Mucosa of descending colon (tissue), 3 donors: ENCODE measurements at regions not wholly inside any gene's neighbourhood (a gene's known extent, or its start where the extent isn't known, plus 50 kb on each side); places are given as distances from the start of the nearest gene placed in this dataset.

Source experiments
- ATAC-seq: fragments of 200-7000 bp; cut with Tn5 transposase; one replicate; pipeline ENCODE4 v1.9.1; 2020; ENCODE audit warnings: mild to moderate bottlenecking, moderate library complexity
- DNase-seq, 3 donors: peaks; one replicate each; pipeline ENCODE4 v3.0.0-alpha.2; 2020
- H3K36me3 ChIP-seq: fragments of 200-600 bp; one replicate; pipeline ENCODE4 v1.8.0; 2021; ENCODE audit warnings: low read depth, mild to moderate bottlenecking
- H3K4me1 ChIP-seq: fragments of 200-600 bp; one replicate; pipeline ENCODE4 v1.8.0; 2021; ENCODE audit warnings: low read depth, mild to moderate bottlenecking
- H3K4me3 ChIP-seq: fragments of 200-600 bp; one replicate; pipeline ENCODE4 v1.8.0; 2021; ENCODE audit warnings: mild to moderate bottlenecking
- H3K9me3 ChIP-seq: fragments of 200-600 bp; one replicate; pipeline ENCODE4 v1.8.0; 2021; ENCODE audit warnings: mild to moderate bottlenecking
- intact Hi-C, 2 donors: fragments of 100-400 bp; cut with DNase I in 1 of 2; cut with micrococcal nuclease in 1 of 2; formaldehyde crosslinking; loops; one replicate each; pipeline versions ENCODE4 v1.11.0 to v1.11.1; 2022; cut with DNase I, micrococcal nuclease
- TF ChIP-seq, protein P1 (sequence below): fragments of 200-600 bp; IDR thresholded peaks from one replicate; pipeline ENCODE4 v1.8.0; 2022; ENCODE audit warnings: antibody characterized with exemption, mild to moderate bottlenecking
- donor health status: DM: no; HTN: no; CAD: no; lungs with moderate emphysema.
- donor health status: DM: no; HTN: no; CAD: no.
- donor health status: DM: no; HTN: yes; CAD: no.

DNA sequence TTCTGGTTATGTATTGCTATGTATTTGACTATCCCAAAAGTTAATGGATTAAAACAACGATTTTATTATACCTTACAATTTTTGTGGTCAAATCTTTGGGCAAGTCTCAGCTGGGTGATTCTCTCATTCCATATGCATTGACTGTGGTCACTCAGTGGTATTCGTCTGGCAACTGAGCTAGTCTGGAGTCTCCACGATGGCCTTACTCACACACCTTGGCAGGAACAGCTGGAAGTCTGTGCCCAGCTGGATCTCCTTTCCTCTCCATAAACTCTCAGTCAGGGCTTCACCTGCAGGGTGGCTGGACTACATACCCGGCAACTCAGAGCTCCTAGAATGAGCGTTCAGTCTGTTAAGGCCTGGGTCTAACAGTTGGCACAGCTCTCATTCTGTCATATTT is 141.1 kb upstream of the WDFY3 start:
- TF ChIP-seq, protein P1, sequence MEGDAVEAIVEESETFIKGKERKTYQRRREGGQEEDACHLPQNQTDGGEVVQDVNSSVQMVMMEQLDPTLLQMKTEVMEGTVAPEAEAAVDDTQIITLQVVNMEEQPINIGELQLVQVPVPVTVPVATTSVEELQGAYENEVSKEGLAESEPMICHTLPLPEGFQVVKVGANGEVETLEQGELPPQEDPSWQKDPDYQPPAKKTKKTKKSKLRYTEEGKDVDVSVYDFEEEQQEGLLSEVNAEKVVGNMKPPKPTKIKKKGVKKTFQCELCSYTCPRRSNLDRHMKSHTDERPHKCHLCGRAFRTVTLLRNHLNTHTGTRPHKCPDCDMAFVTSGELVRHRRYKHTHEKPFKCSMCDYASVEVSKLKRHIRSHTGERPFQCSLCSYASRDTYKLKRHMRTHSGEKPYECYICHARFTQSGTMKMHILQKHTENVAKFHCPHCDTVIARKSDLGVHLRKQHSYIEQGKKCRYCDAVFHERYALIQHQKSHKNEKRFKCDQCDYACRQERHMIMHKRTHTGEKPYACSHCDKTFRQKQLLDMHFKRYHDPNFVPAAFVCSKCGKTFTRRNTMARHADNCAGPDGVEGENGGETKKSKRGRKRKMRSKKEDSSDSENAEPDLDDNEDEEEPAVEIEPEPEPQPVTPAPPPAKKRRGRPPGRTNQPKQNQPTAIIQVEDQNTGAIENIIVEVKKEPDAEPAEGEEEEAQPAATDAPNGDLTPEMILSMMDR, result no peak
- no peak overlapping the region for H3K4me3 ChIP-seq
- H3K36me3 ChIP-seq, result no peaks in the 10 kb centered on the region
- no peaks in the 10 kb centered on the region for H3K9me3 ChIP-seq
- intact Hi-C loops, result no loop called here
- H3K4me1 ChIP-seq, result no peaks in the 10 kb centered on the region
- ATAC-seq (no peak), DNase-seq (no peak)

DNA sequence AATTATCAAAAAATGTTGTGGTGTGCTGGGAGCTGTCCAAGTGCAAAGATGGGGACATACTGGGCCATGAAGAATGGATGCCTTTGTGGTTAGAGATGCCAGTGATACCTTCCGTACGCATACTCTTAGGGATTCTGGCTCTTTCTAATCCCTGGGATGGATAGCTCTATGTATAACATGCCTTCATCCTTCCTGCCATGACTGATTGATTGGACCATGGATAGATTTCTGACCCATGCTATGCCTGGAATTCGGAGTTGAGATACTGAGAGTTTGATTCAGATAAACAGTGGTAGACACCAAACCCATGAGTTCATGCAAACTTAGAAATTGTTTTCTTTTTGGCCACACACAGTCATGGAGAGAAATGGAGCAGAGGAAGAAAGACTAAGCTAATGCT is 147.2 kb upstream of the WDFY3 start:
- H3K4me1 ChIP-seq, result no peaks in the 10 kb centered on the region
- no peak for ATAC-seq
- intact Hi-C loops, result no loop called here
- TF ChIP-seq, protein P1, result no peak
- no peaks in the 10 kb centered on the region for H3K9me3 ChIP-seq
- H3K4me3 ChIP-seq, result no peak overlapping the region
- no peaks in the 10 kb centered on the region for H3K36me3 ChIP-seq
- no peak for DNase-seq

DNA sequence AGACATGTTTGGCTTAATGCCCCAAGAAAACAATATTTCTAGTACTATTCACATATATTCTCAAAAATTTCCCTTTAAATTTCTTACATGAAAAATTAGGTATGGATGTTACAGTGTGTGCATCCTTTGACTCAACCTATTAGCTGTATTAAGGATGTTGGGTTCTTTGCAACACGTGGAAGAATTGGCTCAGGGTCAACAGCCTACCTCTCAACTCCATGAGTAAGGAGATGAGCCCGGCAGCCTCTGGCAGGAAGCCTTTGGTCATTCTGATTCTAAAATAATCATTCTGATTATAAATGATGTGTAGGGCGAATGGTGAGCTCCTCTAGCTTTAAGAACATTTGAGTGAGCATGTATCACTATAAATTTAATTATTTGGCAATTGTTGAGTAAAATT is 148.0 kb upstream of the WDFY3 start:
- Histone ChIP-seq H3K9me3 (no peaks in the 10 kb centered on the region), H3K4me3 (no peak overlapping the region), H3K36me3 (no peaks in the 10 kb centered on the region), H3K4me1 (no peaks in the 10 kb centered on the region)
- TF ChIP-seq, protein P1, result no peak
- ATAC-seq (no peak), DNase-seq (no peak)
- intact Hi-C loops, result no loop called here

- no peaks in the 10 kb centered on the region for H3K9me3 ChIP-seq
- H3K4me1 ChIP-seq, result no peaks in the 10 kb centered on the region
- no peaks in the 10 kb centered on the region for H3K36me3 ChIP-seq
- no peak overlapping the region for H3K4me3 ChIP-seq
- ATAC-seq (no peak), DNase-seq (no peak)
- TF ChIP-seq, protein P1, result no peak
- intact Hi-C loops, result no loop called here
These were observed 149.5 kb upstream of the WDFY3 start for GRCh38 chr4:85116008-85116407.

- intact Hi-C loops, result no loop called here
- peaks cover 12% of the 10 kb centered on the region for H3K9me3 ChIP-seq
- no peaks in the 10 kb centered on the region for H3K4me1 ChIP-seq
- TF ChIP-seq, protein P1, result no peak
- no peak overlapping the region for H3K4me3 ChIP-seq
- ATAC-seq, result no peak
- H3K36me3 ChIP-seq, result no peaks in the 10 kb centered on the region
- no peak for DNase-seq
These were observed 159.2 kb upstream of the WDFY3 start for GRCh38 chr4:85125688-85126087.

GRCh38 chr4:85126991-85127591 is 160.6 kb upstream of the WDFY3 start:
- ATAC-seq, result no peak
- TF ChIP-seq, protein P1, result no peak
- Histone ChIP-seq H3K36me3 (no peaks in the 10 kb centered on the region), H3K9me3 (peaks cover 12% of the 10 kb centered on the region), H3K4me1 (no peaks in the 10 kb centered on the region), H3K4me3 (no peak overlapping the region)
- DNase-seq, result no peak
- intact Hi-C loops, result no loop called here
